Renal cortex interstitium (tissue), 11 donors: ENCODE measurements at regions not wholly inside any gene's neighbourhood (a gene's known extent, or its start where the extent isn't known, plus 50 kb on each side); places are given as distances from the start of the nearest gene placed in this dataset.
A peak's percentile ranks its signal among the peaks of the same experiment; 100 is the strongest.
"Not testable (repeated sequence)": the region's sequence is repeated elsewhere in the genome, so short reads cannot be mapped to it uniquely, and the experiment has no call there.

Source experiments
- DNase-seq, 11 donors: peaks; one replicate each; pipeline ENCODE4 v3.0.0-alpha.2; 2013; ENCODE audit warnings: low read depth in 9 of 11, low spot score in 4 of 11; ENCODE audit errors: extremely low read depth in 1 of 11

- DNase-seq = peak in 1 of 11 donors; percentile 12
Observed at GRCh38 chr13:112210371-112210770, 143.4 kb downstream of the SOX1 start.

- no peak for DNase-seq
Observed at GRCh38 chr13:112212533-112212932, 145.6 kb downstream of the SOX1 start.

- DNase-seq = no peak
Observed at GRCh38 chr13:112213467-112214255, 146.7 kb downstream of the SOX1 start.

GRCh38 chr13:112215871-112216270 lies 148.9 kb downstream of the SOX1 start:
- DNase-seq = no peak

- no peak for DNase-seq
Observed at GRCh38 chr13:112217431-112217830, 150.5 kb downstream of the SOX1 start.

- no peak for DNase-seq
Observed at GRCh38 chr13:112218416-112218815, 151.5 kb downstream of the SOX1 start.

GRCh38 chr13:112219740-112220139 lies 152.8 kb downstream of the SOX1 start:
- DNase-seq = no peak

GRCh38 chr13:112220296-112220875 lies 153.4 kb downstream of the SOX1 start:
- no peak for DNase-seq

GRCh38 chr13:112220925-112221324 lies 154.0 kb downstream of the SOX1 start:
- no peak for DNase-seq

- no peak for DNase-seq
Observed at GRCh38 chr13:112222971-112223370, 153.2 kb upstream of the SPACA7 start.

- DNase-seq = not testable (repeated sequence)
Observed at GRCh38 chr13:112223929-112224328, 152.2 kb upstream of the SPACA7 start.

GRCh38 chr13:112225429-112226090 lies 150.6 kb upstream of the SPACA7 start:
- no peak for DNase-seq

GRCh38 chr13:112226320-112227002 lies 149.7 kb upstream of the SPACA7 start:
- DNase-seq = no peak

- DNase-seq = no peak
Observed at GRCh38 chr13:112227031-112227430, 149.1 kb upstream of the SPACA7 start.

GRCh38 chr13:112229445-112229844 lies 146.7 kb upstream of the SPACA7 start:
- DNase-seq = no peak

- no peak for DNase-seq
Observed at GRCh38 chr13:112229992-112230872, 145.9 kb upstream of the SPACA7 start.

GRCh38 chr13:112231451-112232083 lies 144.6 kb upstream of the SPACA7 start:
- no peak for DNase-seq

- DNase-seq = no peak
Observed at GRCh38 chr13:112233256-112233655, 142.9 kb upstream of the SPACA7 start.
